NCI-H2227 treated with DMSO at 0.1 percent for 48 hours (cell line): ENCODE measurements at regions not wholly inside any gene's neighbourhood (a gene's known extent, or its start where the extent isn't known, plus 50 kb on each side); places are given as distances from the start of the nearest gene placed in this dataset.
"Not testable (repeated sequence)": the region's sequence is repeated elsewhere in the genome, so short reads cannot be mapped to it uniquely, and the experiment has no call there.

Experiments
- DNase-seq: peaks from one replicate; lab custom pipeline; 2025; lab: John Stamatoyannopoulos, UW

DNA sequence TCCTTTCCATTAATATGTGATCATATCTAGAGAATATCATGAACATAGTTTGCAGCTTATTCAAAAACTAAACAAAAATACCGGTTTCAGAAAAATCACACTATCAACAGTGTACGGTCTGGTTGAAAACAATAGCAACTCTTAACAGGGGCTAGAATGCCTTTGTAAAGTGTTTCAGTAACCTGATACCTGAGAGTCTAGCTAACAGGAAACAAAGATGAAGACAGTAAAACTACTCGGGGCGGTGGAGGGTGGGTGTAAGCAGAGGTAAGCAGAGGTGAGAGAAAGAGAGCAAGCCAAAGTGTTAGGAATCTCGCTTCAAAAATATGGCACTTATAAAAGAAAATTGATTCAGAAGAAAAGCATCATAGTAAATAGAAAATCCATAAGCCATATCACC lies 109.0 kb upstream of the RGPD4 start:
- DNase-seq: no peak

DNA sequence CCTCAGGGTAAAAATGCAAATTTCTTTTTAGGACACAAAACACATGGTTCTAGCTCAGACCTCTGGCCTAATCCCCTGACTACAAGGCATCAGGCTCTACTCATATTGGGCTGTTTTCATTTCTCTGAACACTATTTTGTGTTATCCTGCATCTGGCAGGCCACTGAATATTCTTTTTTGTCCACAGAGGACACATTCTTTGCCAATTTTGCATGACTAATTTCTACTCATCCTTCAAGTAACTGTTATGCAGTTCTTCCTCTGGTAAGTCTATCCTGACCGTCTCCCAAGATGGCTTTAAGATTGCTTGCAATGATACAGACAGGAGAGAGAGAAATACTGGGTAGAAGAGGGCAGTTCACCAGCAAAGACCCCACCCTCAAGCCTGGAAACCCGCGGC lies 107.6 kb upstream of the RGPD4 start:
- no peak for DNase-seq

DNA sequence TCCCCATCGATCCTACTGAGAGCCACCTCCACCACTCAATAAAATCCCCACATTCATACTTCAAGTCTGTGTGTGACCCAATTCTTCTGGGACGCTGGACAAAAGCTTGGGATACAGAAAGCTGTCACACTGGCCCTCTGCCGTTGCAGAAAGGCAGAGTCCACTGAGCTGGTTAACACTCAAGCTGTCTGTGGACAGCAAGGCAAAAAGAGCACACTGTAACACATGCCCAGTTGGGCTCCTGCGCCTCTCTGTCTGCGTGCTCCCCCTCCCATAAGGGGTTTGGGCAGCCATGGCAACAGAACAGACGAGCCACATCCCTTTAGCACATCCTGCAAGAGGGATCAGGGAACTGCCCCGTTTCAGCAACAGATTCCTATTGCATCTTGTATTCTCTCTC lies 106.9 kb upstream of the RGPD4 start:
- no peak for DNase-seq

DNA sequence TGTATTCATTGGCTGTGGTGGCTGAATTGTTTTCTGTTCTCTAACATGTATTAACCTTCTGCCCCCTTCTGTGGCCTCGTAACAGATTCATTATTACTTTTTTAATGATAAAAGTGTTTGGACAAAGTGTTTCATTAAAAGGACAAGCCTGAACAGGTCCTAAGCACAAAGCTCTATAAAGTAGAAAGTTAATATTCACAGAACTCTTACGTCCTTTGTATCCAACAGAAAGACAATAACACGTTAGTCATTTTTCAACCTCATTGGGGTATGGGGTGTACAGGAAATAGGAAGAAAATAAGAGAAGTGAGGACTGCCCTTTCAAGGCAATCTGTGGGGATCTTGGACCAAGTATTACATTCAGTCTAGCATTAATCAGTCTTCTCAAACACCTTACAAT lies 105.5 kb upstream of the RGPD4 start:
- no peak for DNase-seq

DNA sequence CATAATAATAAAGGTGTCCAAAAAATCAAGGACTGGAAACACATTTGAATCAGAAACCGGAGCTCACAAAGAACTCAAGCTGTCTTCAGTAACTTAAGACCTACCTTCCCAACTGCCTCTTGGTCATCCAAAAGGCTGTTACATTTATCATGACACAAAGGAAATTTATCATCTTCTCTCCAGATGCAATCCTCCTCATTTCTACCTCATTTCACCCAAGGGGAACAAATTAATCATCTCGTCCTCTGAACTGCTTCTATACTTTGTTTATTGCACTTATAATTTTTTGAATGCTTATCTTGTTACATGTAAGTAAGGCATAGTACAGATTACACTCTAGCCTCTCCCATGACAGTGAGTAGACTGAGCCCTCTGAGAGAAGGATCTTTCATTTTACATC lies 105.1 kb upstream of the RGPD4 start:
- no peak for DNase-seq

DNA sequence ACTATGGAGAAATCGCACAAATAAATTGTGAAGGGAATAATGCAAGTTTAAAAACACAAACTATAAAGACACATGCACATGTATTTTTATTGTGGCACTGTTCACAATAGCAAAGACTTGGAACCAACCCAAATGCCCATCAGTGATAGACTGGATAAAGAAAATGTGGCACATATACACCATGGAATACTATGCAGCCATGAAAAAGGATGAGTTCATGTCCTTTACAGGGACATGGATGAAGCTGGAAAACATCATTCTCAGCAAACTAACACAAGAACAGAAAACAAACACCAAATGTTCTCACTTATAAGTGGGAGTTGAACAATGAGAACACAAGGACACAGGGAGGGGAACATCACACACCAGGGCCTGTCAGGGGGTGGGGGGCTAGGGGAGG lies 100.9 kb upstream of the RGPD4 start:
- DNase-seq: not testable (repeated sequence)

DNA sequence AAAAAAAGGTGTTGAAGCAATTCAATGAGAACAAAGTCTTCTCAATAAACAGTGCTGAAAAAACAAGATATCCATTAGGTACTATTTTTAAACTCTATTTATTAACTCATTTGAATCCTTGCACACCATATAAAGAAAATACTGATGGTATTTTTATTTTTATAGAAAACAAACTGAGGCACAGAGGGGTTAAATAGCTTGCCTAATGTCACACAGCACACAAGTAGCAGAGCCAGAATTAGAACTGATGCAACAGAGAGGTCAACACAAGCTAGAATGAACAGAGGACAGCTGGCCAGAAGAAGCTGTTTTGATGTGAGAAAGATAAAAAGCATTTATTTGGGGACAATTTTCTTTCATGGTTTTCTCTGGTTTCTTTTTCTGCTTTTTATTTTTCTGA lies 99.4 kb upstream of the RGPD4 start:
- DNase-seq: no peak

DNA sequence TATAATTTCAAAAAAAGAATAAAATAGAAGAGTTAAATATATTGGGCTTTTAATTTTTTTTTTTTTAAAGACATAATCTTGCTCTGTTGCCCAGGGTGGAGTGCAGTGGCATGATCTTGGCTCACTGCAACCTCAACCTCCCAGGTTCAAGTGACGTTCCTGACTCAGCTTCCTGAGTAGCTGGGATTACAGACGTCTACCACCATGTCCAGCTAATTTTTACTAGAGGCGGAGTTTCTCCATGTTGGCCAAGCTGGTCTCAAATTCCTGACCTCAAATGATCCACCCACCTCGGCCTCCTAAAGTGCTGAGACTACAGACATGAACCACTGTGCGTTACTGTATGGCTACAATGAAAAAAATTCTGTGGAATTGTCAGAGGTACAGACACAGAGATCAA lies 98.1 kb upstream of the RGPD4 start:
- no peak for DNase-seq

DNA sequence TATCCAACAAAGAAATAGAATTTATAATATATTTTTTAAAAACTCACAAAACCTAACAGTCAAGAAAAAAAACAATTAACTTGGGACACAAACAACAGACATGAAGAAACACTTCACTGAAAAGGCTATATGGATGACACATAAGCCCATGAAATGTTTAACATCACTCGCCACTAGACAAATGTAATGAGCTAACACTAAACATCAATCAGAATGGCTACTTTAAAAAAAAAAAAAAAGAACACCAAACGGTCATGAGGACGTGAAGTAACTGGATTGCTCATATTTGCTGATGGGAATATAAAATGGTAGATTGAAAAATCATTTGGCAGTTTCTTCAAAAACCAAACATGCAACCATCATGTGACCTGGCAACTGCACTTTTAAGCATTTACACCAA lies 97.3 kb upstream of the RGPD4 start:
- no peak for DNase-seq

DNA sequence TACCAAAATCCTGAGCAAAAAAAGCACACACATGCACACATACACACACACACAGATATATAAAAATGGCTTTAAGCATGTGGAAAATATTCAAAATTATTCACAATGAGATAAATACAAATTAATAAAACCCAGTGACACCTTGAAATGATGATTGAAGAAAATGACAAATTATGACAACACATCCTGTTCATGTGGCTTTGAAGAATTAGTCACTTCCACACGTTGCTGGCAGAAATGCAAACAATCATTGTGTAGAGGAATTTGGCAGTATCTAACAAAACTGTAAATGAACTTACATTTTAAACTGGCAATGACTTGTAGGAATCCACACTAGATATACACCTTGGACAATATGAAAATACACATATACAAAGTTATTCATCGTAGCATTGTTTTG lies 95.8 kb upstream of the RGPD4 start:
- no peak for DNase-seq

DNA sequence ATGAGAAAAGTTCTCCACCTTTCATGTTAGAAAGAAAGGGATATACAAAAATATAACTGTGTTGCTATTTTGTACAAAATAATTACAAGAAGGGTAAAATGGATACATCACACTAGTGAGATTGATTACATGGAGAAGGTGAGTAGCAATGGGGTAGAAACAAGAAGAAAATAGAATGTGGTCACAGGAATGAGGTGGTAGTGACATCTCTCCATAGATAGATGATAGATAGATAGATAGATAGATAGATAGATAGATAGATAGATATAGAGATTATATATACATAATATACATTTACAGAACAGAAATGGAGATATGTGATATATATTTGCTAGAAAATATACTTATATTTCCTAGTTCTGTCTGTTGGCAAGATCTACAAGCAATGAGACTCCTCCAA lies 95.3 kb upstream of the RGPD4 start:
- no peak for DNase-seq

DNA sequence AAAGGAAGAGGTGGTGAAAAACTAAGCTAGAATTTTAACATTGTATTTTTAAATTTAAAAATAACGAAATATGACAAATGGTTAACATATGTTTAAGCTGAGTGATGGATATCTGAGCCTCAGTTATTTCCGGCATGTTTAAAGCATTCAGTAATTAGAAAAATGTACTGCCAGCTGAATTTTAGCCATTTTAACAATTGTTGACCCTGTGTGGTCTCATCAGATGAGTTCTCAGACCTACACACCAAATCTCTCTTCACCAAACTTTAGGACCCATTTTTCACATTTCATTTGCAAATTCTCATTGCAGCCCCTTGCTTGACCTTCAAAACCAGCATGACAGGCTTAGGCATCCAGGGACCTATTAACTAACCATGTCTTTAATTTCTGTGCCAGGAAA lies 91.5 kb upstream of the RGPD4 start:
- DNase-seq: no peak

DNA sequence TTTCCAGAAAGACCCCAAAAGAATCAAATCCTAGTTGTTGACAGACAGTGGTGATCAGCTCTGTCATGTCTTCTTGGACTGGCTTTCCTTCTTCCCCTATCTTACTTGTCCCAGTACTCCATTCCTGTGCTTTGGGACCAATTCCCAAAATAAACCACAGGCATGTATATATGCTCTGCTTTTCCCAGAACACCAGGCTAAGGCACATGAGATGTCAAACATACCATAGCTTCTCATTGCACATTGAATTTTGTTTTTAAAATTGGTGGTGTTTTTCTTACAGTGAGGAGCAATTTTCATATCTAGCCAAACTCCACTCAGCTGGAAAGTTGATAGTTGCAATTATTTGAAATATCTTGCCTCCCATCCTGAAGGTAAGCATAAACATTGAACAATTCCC lies 88.9 kb upstream of the RGPD4 start:
- no peak for DNase-seq

DNA sequence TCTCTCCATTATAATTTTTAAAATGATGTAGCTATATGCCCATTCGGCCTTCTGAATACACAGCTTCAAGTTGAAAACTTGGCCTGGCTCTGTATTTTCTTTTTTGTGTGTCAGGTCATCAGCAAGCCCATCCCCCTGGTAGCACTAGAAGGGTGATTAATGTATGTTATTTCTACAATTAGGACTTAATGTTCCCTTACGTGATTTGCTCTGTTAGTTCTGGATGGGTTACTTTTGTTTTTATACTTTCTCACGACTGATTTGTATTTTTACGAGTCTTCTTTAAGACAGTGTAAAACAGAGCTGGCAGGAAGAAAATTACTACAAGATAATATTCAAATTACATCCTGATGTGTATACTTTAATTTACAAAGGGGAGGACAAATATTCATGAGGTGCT lies 88.4 kb upstream of the RGPD4 start:
- no peak for DNase-seq

DNA sequence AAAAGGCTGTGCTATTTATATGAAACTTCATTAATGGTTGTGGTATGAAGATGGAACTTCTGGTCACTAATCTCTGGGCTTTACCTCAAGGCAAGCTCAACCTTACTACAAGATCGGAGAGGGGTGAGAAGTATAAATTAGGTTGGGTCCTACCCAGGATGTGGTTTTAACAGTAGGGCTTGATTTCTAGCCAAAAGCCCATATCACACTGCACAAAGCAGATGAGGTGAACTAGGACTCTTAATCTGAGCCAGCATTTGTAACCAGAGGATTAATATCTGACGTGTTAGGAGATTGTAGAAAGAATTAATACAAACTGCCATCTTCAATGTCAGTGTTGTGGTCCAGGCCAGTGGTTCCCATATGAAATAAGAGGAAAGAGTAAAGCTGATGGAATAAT lies 86.4 kb upstream of the RGPD4 start:
- DNase-seq: no peak

DNA sequence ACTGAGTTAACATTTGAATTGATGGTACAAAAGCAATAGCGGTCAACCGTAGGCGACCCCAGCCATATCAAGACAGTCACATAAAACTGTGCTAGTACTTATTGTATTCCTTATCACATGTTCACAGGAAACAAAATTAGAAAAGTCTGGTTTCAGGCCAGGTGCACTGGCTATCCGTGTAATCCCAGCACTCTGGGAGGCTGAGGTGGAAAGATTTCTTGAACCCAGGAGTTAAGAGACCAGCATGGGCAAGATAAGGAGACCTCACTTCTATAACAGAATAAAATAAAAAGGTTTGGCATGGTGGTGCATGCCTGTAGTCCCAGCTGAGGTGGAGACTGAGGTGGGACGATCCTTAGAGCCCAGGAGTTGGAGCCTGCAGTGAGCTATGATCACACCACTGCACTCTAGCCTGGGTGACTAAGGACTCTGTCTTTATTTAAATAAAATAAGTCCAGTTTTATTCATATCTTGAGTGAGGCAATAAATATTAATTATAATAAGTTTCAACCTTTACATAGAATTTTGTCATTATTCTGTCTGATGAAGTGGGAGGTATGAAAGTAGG lies 84.1 kb upstream of the RGPD4 start:
- DNase-seq: no peak

DNA sequence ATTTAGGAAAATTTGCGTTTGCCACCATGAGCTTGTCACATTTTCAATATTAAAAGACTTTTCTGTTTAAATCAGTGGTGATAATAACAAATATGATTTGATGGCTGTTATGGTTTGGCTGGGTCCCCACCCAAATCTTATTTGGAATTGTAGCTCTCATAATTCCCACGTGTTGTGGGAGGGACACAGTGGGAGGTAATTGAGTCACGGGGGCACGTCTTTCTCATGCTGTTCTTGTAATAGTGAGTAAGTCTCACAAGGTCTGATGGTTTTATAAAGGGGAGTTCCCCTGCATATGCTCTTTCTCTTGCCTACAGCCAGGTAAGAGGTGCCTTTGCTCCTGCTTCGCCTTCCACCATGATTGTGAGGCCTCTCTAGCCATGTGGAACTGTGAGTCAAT lies 83.4 kb upstream of the RGPD4 start:
- no peak for DNase-seq

DNA sequence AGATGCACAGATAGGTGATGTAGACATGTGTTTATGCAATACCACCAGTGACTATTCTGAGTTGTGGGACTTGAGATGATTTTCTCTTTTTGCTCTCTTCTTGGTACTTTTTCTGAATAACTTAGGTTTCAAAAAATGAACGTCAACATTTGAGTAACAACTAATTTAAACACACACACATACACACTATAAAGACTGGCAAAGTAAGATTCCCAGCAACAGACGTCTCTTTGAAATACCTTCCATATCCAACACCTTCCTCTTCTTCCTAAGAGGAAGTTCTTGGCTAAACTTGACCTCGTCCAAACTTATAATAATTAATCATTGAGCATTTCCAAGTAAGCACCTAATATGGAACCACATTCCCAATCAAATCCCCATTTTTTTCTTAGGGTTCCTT lies 81.6 kb upstream of the RGPD4 start:
- no peak for DNase-seq

DNA sequence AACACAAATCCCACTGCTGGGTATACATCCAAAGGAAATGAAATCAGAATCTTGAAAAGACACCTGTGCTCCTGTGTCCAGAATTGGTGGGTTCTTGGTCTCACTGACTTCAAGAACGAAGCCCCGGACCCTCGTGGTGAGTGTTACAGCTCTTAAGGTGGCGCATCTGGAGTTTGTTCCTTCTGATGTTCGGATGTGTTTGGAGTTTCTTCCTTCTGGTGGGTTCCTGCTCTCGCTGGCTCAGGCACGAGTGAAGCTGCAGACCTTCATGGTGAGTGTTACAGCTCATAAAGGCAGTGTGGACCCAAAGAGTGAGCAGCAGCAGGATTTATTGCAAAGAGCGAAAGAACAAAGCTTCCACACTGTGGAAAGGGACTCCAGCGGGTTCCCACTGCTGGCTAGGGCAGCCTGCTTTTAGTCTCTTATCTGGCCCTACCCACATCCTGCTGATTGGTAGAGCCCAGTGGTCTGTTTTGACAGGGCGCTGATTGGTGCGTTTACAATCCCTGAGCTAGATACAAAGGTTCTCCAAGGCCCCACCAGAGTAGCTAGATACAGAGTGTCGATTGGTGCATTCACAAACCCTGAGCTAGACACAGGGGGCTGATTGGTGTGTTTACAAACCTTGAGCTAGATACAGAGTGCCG lies 80.0 kb upstream of the RGPD4 start:
- not testable (repeated sequence) for DNase-seq

DNA sequence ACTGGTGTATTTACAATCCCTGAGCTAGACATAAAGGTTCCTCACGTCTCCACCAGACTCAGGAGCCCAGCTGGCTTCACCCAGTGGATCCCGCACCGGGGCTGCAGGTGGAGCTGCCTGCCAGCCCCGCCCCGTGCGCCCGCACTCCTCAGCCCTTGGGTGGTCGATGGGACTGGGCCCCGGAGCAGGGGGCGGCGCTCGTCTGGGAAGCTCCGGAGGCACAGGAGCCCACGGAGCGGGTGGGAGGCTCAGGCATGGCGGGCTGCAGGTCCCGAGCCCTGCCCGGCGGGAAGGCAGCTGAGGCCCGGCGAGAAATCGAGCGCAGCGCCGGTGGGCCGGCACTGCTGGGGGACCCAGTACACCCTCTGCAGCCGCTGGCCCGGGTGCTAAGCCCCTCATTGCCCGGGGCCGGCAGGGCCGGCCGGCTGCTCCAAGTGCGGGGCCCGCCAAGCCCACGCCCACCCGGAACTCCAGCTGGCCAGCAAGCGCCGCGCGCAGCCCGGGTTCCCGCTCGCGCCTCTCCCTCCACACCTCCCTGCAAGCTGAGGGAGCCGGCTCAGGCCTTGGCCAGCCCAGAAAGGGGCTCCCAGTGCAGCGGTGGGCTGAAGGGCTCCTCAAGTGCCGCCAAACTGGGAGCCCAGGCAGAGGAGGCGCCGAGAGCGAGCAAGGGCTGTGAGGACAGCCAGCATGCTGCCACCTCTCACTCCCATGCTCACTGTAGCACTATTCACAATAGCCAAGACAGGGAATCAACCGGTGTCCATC lies 79.3 kb upstream of the RGPD4 start:
- peak; percentile 8 for DNase-seq

DNA sequence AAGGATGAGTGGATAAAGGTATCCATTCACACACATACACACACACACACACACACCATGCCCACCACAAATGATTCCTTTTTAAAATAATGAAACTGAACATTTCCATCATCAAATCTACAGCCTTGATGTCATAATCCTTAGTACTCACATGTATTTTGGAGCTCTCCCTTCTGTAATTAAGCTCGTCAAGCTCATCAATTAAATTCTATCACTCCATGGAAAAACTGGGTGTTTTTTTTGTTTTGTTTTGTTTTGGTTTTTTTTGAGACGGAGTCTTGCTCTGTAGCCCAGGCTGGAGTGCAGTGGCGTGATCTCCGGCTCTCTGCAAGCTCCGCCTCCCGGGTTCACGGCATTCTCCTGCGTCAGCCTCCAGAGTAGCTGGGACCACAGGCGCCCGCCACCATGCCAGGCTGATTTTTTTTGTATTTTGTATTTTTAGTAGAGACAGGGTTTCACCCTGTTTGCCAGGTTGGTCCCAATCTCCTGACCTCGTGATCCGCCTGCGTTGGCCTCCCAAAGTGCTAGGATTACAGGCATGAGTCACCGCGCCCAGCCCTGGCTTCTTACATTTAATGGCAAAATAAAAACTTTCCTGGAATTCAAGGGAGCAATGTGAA lies 78.6 kb upstream of the RGPD4 start:
- peak; percentile 23 for DNase-seq

DNA sequence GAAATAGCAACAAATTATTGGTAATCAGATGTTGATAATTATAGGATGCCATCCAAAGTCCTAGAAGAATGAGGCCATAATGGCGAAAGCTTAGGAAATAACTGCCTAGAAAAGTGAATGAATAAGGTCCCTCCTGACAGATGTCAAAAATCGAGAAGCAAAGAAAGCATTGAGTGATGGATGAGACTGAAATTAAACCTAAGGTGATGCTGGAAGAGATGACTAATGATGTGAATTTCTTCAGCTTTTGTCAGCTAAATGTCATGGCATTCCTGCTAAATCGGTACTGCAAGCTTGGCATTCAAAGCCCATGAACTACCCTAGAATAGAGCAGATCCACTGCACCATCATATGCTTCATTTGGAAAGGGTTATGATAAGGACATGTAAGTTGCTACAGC lies 74.8 kb upstream of the RGPD4 start:
- DNase-seq: no peak

DNA sequence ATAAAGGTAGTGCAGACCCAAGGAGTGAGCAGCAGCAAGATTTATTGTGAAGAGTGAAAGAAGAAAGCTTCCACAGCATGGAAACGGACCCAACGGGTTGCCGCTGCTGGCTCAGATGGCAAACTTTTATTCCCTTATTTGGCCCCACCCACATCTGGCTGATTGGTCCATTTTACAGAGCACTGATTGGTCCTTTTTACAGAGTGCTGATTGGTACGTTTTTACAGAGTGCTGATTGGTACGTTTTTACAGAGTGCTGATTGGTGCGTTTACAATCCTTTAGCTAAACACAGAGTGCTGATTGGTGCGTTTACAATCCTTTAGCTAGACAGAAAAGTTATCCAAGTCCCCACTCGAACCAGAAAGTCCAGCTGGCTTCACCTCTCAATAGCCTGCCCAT lies 72.9 kb upstream of the RGPD4 start:
- not testable (repeated sequence) for DNase-seq
